Osteoblast (primary cell): ENCODE measurements at regions not wholly inside any gene's neighbourhood (a gene's known extent, or its start where the extent isn't known, plus 50 kb on each side); places are given as distances from the start of the nearest gene placed in this dataset.

Experiments used
- DNase-seq: peaks from one replicate; pipeline ENCODE4 v3.0.0; 2011; ENCODE audit warnings: low spot score, mixed read lengths; ENCODE audit not compliant: insufficient read length; ENCODE audit errors: missing footprints
- H2AFZ ChIP-seq: 2 replicates; pipeline ENCODE4 v1.6.0; 2011; ENCODE audit warnings: mild to moderate bottlenecking, low read length
- H3K27ac ChIP-seq: 2 replicates; pipeline ENCODE4 v1.5.1; 2011; ENCODE audit warnings: mild to moderate bottlenecking, low read depth, low read length, moderate library complexity
- H3K27me3 ChIP-seq: 2 replicates; pipeline ENCODE4 v1.6.0; 2012; ENCODE audit warnings: mild to moderate bottlenecking, control low read depth, inconsistent platforms, low read length, moderate library complexity; ENCODE audit not compliant: insufficient read depth
- H3K36me3 ChIP-seq: 2 replicates; pipeline ENCODE4 v1.5.1; 2011; ENCODE audit warnings: mild to moderate bottlenecking, low read length, control low read depth, moderate library complexity; ENCODE audit not compliant: insufficient read depth
- H3K4me1 ChIP-seq: 2 replicates; pipeline ENCODE4 v1.5.1; 2011; ENCODE audit warnings: mild to moderate bottlenecking, low read length, control low read depth, moderate library complexity; ENCODE audit not compliant: insufficient read depth
- H3K4me2 ChIP-seq: 2 replicates; pipeline ENCODE4 v1.6.0; 2011; ENCODE audit warnings: mild to moderate bottlenecking, low read length; ENCODE audit not compliant: insufficient read depth
- H3K4me3 ChIP-seq: fragments of 200-600 bp; sonication (generic); 3 replicates; pipeline ENCODE4 v1.5.1; 2012; ENCODE audit warnings: mild to moderate bottlenecking, low read length, inconsistent platforms; ENCODE audit not compliant: insufficient read depth
- H3K79me2 ChIP-seq: 2 replicates; pipeline ENCODE4 v1.6.0; 2012; ENCODE audit warnings: mild to moderate bottlenecking, low read length, control low read depth, inconsistent platforms; ENCODE audit not compliant: insufficient read depth
- H3K9me3 ChIP-seq: 2 replicates; pipeline ENCODE4 v1.5.1; 2011; ENCODE audit warnings: low read depth, low read length, control low read depth
- H4K20me1 ChIP-seq: 2 replicates; pipeline ENCODE4 v1.6.0; 2012; ENCODE audit warnings: mild to moderate bottlenecking, low read length, control low read depth; ENCODE audit not compliant: insufficient read depth
- TF ChIP-seq, protein P1 (sequence below): IDR thresholded peaks from 2 replicates; pipeline ENCODE4 v1.5.1; 2011; ENCODE audit warnings: mild to moderate bottlenecking, low read depth, low read length, moderate library complexity; ENCODE audit errors: extremely low read depth

DNA sequence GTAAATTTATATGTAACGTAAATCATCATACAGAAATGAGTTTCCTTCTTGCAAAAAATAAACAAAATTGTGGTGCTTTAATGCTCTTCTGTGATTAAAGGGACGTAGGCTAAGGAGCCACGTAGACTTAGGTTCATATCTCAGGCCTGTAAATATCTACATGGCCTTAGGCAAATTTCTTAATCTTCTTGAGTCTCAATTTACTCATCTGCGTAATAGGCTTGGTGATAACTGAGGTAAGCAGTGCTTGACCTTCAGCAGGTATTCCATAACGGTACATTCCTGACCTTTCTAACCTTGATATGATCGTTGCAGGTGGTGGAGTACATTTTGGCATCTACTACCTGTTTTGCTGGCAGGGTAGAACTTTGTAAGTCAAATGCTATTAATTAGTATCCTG, 65.2 kb upstream of the TLR3 start:
- Histone ChIP-seq H3K27me3 (no peaks in the 10 kb centered on the region), H3K36me3 (no peaks in the 10 kb centered on the region), H4K20me1 (no peaks in the 10 kb centered on the region), H3K27ac (no peak overlapping the region), H3K4me2 (no peak overlapping the region), H3K9me3 (no peaks in the 10 kb centered on the region), H3K4me3 (no peak overlapping the region), H3K4me1 (peaks cover 3% of the 10 kb centered on the region), H3K79me2 (no peaks in the 10 kb centered on the region), H2AFZ (no peak overlapping the region)
- DNase-seq = no peak
- TF ChIP-seq, protein P1, sequence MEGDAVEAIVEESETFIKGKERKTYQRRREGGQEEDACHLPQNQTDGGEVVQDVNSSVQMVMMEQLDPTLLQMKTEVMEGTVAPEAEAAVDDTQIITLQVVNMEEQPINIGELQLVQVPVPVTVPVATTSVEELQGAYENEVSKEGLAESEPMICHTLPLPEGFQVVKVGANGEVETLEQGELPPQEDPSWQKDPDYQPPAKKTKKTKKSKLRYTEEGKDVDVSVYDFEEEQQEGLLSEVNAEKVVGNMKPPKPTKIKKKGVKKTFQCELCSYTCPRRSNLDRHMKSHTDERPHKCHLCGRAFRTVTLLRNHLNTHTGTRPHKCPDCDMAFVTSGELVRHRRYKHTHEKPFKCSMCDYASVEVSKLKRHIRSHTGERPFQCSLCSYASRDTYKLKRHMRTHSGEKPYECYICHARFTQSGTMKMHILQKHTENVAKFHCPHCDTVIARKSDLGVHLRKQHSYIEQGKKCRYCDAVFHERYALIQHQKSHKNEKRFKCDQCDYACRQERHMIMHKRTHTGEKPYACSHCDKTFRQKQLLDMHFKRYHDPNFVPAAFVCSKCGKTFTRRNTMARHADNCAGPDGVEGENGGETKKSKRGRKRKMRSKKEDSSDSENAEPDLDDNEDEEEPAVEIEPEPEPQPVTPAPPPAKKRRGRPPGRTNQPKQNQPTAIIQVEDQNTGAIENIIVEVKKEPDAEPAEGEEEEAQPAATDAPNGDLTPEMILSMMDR = no peak

DNA sequence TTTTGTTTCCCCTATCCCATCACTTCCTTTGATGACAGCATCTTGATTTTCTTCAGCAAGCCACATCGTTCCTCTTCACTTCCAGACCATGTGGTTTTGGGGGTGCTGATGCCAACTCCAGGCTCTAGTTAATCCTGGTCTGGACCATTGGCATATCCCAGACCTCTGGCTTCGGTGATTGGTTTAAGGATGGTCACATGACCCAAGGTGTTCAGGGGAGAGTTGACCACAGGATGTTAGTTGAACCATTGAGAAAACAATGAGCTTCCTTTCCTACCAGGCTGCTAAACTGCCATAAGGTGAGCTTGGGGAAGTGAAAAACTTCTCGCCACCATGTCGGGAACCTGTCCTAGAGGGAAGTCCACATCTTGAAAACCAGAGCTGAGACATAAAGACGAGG, 60.9 kb upstream of the TLR3 start:
- Histone ChIP-seq H4K20me1 (no peaks in the 10 kb centered on the region), H3K27me3 (no peaks in the 10 kb centered on the region), H3K4me1 (peaks cover 3% of the 10 kb centered on the region), H3K36me3 (no peaks in the 10 kb centered on the region), H3K4me2 (no peak overlapping the region), H2AFZ (no peak overlapping the region), H3K4me3 (no peak overlapping the region), H3K79me2 (no peaks in the 10 kb centered on the region), H3K9me3 (no peaks in the 10 kb centered on the region), H3K27ac (no peak overlapping the region)
- TF ChIP-seq, protein P1 = no peak
- no peak for DNase-seq

DNA sequence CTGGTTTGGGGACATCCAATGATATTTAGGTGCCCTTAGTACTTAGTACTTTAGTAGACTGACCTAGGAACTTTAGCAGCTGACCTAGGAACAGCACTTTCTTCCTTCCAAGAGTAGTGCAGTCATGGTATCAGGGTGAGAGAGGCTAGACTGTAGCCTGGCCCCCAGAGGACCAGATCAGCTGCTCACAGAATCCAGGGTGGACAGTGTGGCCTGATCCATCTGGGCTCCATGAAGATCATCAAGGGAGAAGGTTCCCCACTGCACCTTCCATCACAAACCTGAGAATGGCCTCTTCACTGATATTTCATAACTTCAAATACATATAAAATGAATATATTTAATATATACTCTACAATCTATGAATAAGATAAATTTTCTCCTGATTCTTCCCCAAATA, 59.0 kb upstream of the TLR3 start:
- no peak overlapping the region for H3K27ac ChIP-seq
- TF ChIP-seq, protein P1 = no peak
- no peaks in the 10 kb centered on the region for H3K27me3 ChIP-seq
- H3K79me2 ChIP-seq = no peaks in the 10 kb centered on the region
- H4K20me1 ChIP-seq = no peaks in the 10 kb centered on the region
- peaks cover 3% of the 10 kb centered on the region for H3K4me1 ChIP-seq
- H2AFZ ChIP-seq = no peak overlapping the region
- DNase-seq = no peak
- H3K9me3 ChIP-seq = no peaks in the 10 kb centered on the region
- no peak overlapping the region for H3K4me3 ChIP-seq
- H3K4me2 ChIP-seq = no peak overlapping the region
- H3K36me3 ChIP-seq = no peaks in the 10 kb centered on the region

DNA sequence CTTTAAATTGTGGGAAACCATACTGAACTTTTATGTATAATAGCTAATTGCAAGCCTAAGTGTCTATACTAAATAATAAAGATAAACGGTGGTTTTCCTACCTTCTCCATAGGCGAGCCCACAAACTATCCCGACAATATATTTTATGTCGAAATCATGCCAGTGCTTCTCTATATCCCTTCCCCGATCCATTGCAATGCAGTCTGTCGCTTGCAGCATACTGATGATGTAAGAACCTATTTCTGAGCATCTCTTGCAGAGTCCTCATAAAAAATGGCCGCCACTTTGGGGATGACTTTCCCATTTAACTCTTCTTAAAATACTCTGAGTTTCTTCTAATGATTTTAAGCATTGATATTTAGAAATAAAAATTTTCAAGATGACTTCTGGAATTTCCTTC, 58.1 kb upstream of the TLR3 start:
- Histone ChIP-seq H3K4me3 (no peak overlapping the region), H3K4me1 (peaks cover 3% of the 10 kb centered on the region), H4K20me1 (no peaks in the 10 kb centered on the region), H3K36me3 (no peaks in the 10 kb centered on the region), H3K27me3 (no peaks in the 10 kb centered on the region), H3K4me2 (no peak overlapping the region), H3K79me2 (no peaks in the 10 kb centered on the region), H3K9me3 (no peaks in the 10 kb centered on the region), H3K27ac (no peak overlapping the region), H2AFZ (no peak overlapping the region)
- TF ChIP-seq, protein P1 = no peak
- no peak for DNase-seq
